Motor neuron (in vitro differentiated cells): ENCODE measurements at regions not wholly inside any gene's neighbourhood (a gene's known extent, or its start where the extent isn't known, plus 50 kb on each side); places are given as distances from the start of the nearest gene placed in this dataset.
"Not testable (repeated sequence)": the region's sequence is repeated elsewhere in the genome, so short reads cannot be mapped to it uniquely, and the experiment has no call there.

Experiments
- ATAC-seq, 8 experiments: fragments of 200-7000 bp; cut with Tn5 transposase; replicated peaks in 6 of 8; 2 replicates each; pipeline ENCODE4 v1.8.0; 2021; ENCODE audit warnings: mild to moderate bottlenecking in 8 of 8, moderate library complexity in 8 of 8
- H3K27ac ChIP-seq, 2 donors: fragments of 250-450 bp; sonication (Bioruptor Pico); 2 replicates each; pipeline ENCODE4 v1.9.0; 2021; ENCODE audit warnings: antibody characterized with exemption in 2 of 2, mild to moderate bottlenecking in 2 of 2, moderate library complexity in 1 of 2
- H3K4me1 ChIP-seq, 2 donors: fragments of 250-450 bp; sonication (Bioruptor Pico); replicated peaks in 1 of 2; 2 replicates each; pipeline ENCODE4 v1.6.1; 2021; ENCODE audit warnings: antibody characterized with exemption in 2 of 2, mild to moderate bottlenecking in 2 of 2, moderate library complexity in 1 of 2
- H3K4me3 ChIP-seq, 5 donors: fragments of 250-450 bp; sonication (Bioruptor Pico); 2 replicates each; pipeline ENCODE4 v1.9.0; 2021; ENCODE audit warnings: antibody characterized with exemption in 5 of 5, mild to moderate bottlenecking in 5 of 5, moderate library complexity in 4 of 5
- WGBS, 10 experiments: fragments of 450-650 bp; shearing (Covaris generic); methylation state at CpG; one replicate each; pipeline ENCODE4 v1.0.0; 2022; 5-methylcytosine and 5-hydroxymethylcytosine counted together
- in situ Hi-C, 9 experiments: fragments of 400-800 bp; cut with MboI; loops; one replicate each; pipeline ENCODE4 v1.15.0; 2021; ENCODE audit warnings: low sequenced_read_pairs in 9 of 9, low pct_unique_long_range_greater_than_20kb in 2 of 9; ENCODE audit not compliant: unreplicated experiment in 9 of 9

- WGBS, 10 experiments: 30 to 90% (median 72%) methylated on average over 1 to 3 of the region's 3 CpGs; no CpG with 5 or more reads in 2 of the 10 experiments
Measured at GRCh38 chr6:134550604-134551003, 232.7 kb upstream of the SGK1 start.

GRCh38 chr6:134549854-134550253, 231.9 kb upstream of the SGK1 start:
- no peak overlapping the region for H3K27ac ChIP-seq
- in situ Hi-C loops: no loop called here
- ATAC-seq: no peak
- no peak overlapping the region for H3K4me3 ChIP-seq
- H3K4me1 ChIP-seq: no peaks in the 10 kb centered on the region

More at GRCh38 chr6:134550604-134551003, 232.7 kb upstream of the SGK1 start:
- in situ Hi-C loops: no loop called here
- H3K4me3 ChIP-seq: no peak overlapping the region
- peak in 2 of 8 experiments; percentile 24 to 25 for ATAC-seq
- no peak overlapping the region for H3K27ac ChIP-seq
- H3K4me1 ChIP-seq: no peaks in the 10 kb centered on the region

GRCh38 chr6:134546962-134547645, 229.2 kb upstream of the SGK1 start:
- no peak for ATAC-seq
- H3K27ac ChIP-seq: no peak overlapping the region
- 41 to 100% (median 84%) methylated on average over 1 to 8 of the region's 8 CpGs for WGBS, 10 experiments
- H3K4me3 ChIP-seq: no peak overlapping the region
- in situ Hi-C loops: no loop called here
- no peaks in the 10 kb centered on the region for H3K4me1 ChIP-seq

- H3K27ac ChIP-seq: no peak overlapping the region
- no peak for ATAC-seq
- in situ Hi-C loops: no loop called here
- H3K4me1 ChIP-seq: no peaks in the 10 kb centered on the region
- no peak overlapping the region for H3K4me3 ChIP-seq
- WGBS, 10 experiments: 71 to 100% (median 100%) methylated on average over 1 to 2 of the region's 2 CpGs; no CpG with 5 or more reads in 2 of the 10 experiments
Measured at GRCh38 chr6:134544737-134545136, 226.8 kb upstream of the SGK1 start.

GRCh38 chr6:134543128-134543527, 225.2 kb upstream of the SGK1 start:
- H3K4me1 ChIP-seq: no peaks in the 10 kb centered on the region
- H3K4me3 ChIP-seq: no peak overlapping the region
- ATAC-seq: no peak
- WGBS, 10 experiments: 86 to 100% (median 100%) methylated on average over 1 of the region's 1 CpG
- H3K27ac ChIP-seq: no peak overlapping the region
- in situ Hi-C loops: no loop called here

- WGBS, 10 experiments: 90 to 100% (median 95%) methylated on average over 1 to 4 of the region's 4 CpGs; no CpG with 5 or more reads in 1 of the 10 experiments
- Histone ChIP-seq H3K4me1 (no peaks in the 10 kb centered on the region), H3K27ac (no peak overlapping the region), H3K4me3 (no peak overlapping the region)
- no peak for ATAC-seq
- in situ Hi-C loops: no loop called here
Measured at GRCh38 chr6:134541001-134541400, 223.1 kb upstream of the SGK1 start.

- no peak overlapping the region for H3K27ac ChIP-seq
- no peak overlapping the region for H3K4me3 ChIP-seq
- ATAC-seq: no peak
- no peaks in the 10 kb centered on the region for H3K4me1 ChIP-seq
- 55 to 100% (median 90%) methylated on average over 1 to 7 of the region's 7 CpGs for WGBS, 10 experiments
- in situ Hi-C loops: no loop called here
Measured at GRCh38 chr6:134539865-134540323, 222.0 kb upstream of the SGK1 start.

- ATAC-seq, H3K4me1 ChIP-seq, H3K27ac ChIP-seq, in situ Hi-C loops, H3K4me3 ChIP-seq: not testable (repeated sequence)
- 100% methylated on average over 1 to 4 of the region's 10 CpGs; no CpG with 5 or more reads in 5 of the 10 experiments for WGBS, 10 experiments
Measured at GRCh38 chr6:134537765-134538164, 219.9 kb upstream of the SGK1 start.

GRCh38 chr6:134537146-134537555, 219.2 kb upstream of the SGK1 start:
- in situ Hi-C loops: no loop called here
- H3K4me3 ChIP-seq: no peak overlapping the region
- ATAC-seq: peak in 4 of 8 experiments; percentile 9 to 69 (median 62)
- no peak overlapping the region for H3K27ac ChIP-seq
- 11 to 90% (median 66%) methylated on average over 1 to 2 of the region's 2 CpGs; no CpG with 5 or more reads in 5 of the 10 experiments for WGBS, 10 experiments
- no peaks in the 10 kb centered on the region for H3K4me1 ChIP-seq

GRCh38 chr6:134535831-134536230, 217.9 kb upstream of the SGK1 start:
- no peak for ATAC-seq
- WGBS, 10 experiments: 40 to 86% (median 76%) methylated on average over 1 to 2 of the region's 2 CpGs; no CpG with 5 or more reads in 1 of the 10 experiments
- H3K4me1 ChIP-seq: no peaks in the 10 kb centered on the region
- no peak overlapping the region for H3K27ac ChIP-seq
- in situ Hi-C loops: no loop called here
- H3K4me3 ChIP-seq: no peak overlapping the region

- no peaks in the 10 kb centered on the region for H3K4me1 ChIP-seq
- no peak overlapping the region for H3K4me3 ChIP-seq
- in situ Hi-C loops: no loop called here
- no peak overlapping the region for H3K27ac ChIP-seq
- ATAC-seq: no peak
- 40 to 100% (median 100%) methylated on average over 1 to 2 of the region's 2 CpGs; no CpG with 5 or more reads in 5 of the 10 experiments for WGBS, 10 experiments
Measured at GRCh38 chr6:134534708-134535149, 216.8 kb upstream of the SGK1 start.

- no peak for ATAC-seq
- 96 to 100% (median 98%) methylated on average over 2 to 3 of the region's 3 CpGs; no CpG with 5 or more reads in 4 of the 10 experiments for WGBS, 10 experiments
Measured at GRCh38 chr6:134533991-134534390, 216.1 kb upstream of the SGK1 start.

GRCh38 chr6:134532694-134533624, 215.0 kb upstream of the SGK1 start:
- Histone ChIP-seq H3K4me1 (no peaks in the 10 kb centered on the region), H3K4me3 (no peak overlapping the region), H3K27ac (no peak overlapping the region)
- in situ Hi-C loops: no loop called here
- WGBS, 10 experiments: 75 to 100% (median 86%) methylated on average over 1 to 8 of the region's 8 CpGs; no CpG with 5 or more reads in 1 of the 10 experiments
- ATAC-seq: no peak

More at GRCh38 chr6:134533991-134534390, 216.1 kb upstream of the SGK1 start:
- Histone ChIP-seq H3K4me3 (no peak overlapping the region), H3K27ac (no peak overlapping the region), H3K4me1 (no peaks in the 10 kb centered on the region)
- in situ Hi-C loops: no loop called here
